NCI-H2196 treated with DMSO at 0.1 percent for 48 hours (cell line): ENCODE measurements at regions not wholly inside any gene's neighbourhood (a gene's known extent, or its start where the extent isn't known, plus 50 kb on each side); places are given as distances from the start of the nearest gene placed in this dataset.

Experiments used
- DNase-seq: peaks from one replicate; lab custom pipeline; 2025; ENCODE audit not compliant: unreplicated experiment; lab: John Stamatoyannopoulos, UW

DNA sequence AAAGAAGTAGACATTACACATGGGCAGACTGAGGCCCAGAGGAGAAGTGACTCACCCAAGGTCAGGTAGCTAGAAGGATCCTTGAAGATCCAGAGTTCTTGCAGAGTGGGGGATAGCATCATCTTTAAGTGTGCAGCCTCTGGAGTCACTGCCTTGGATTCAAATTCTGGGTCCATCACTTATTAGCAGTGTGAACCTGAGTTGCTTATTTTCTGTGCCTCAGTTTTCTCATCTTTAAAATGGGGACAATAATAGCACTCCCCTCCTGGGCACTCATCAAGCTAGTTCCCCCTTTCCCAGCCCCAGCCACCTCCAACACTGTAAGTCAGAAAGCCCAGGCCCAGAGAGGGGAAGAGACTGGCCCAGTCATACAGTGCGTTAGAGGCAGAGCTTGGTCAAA lies 141.8 kb upstream of the PJA1 start:
- DNase-seq, result no peak

- no peak for DNase-seq
These were observed 140.8 kb upstream of the PJA1 start for GRCh38 chrX:69306063-69306404.

GRCh38 chrX:69305333-69306062 lies 140.2 kb upstream of the PJA1 start:
- DNase-seq, result no peak

GRCh38 chrX:69303231-69303630 lies 138.0 kb upstream of the PJA1 start:
- no peak for DNase-seq

DNA sequence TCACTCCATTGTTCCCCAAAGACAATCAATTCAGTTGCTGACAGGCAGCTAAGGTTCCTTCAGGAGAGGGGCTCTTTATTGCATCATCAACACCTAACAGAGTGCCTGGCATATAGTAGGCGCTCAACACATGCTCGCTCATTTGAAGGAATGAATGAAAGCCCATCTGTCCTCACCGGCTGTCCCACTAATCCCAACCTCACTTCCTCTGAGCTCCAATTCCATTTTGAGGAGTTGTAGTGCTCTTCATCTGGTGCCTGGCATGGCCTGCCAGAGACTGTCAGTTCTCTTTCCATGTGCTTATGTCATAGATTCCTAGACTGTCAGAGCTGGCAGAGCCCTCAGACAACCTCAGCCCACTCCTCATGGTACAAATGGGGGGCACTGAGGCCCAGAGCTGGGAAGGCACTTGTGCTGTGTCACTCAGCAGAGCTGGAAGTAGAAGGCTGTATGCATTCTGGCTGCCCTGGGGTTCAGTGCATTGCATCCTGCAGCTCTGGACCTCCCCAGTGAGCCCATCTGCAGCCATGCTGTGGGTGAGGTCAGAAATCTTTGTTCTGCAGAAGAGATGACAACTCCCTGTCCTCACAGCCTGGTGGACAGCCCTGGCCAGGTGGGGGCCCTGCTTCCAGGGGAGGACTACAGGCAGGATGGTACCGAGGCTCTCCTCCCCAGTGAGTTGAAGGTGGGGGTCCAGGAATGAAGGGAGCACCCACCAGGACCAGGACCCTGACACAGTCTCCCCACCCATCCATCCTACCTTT lies 134.9 kb upstream of the PJA1 start:
- no peak for DNase-seq

DNA sequence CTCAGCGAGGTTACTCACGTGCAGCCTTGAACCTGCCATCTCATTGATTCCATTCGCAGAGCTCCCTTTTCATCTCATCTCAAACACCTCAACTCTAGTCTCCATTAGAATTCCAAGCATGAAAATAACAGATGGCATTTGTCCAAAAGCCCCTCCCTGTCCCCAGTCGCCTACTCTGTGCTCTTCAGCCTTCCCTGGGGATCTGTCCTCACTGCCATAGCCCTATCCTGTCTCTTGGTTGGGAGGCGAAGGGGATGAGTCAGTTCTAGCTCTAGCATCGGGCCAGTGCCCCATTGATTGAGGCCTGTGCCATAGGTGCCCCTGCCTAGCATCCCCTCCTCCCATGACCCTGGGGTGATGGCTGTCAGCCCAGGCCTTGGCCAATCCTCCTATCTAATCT lies 134.0 kb upstream of the PJA1 start:
- no peak for DNase-seq

GRCh38 chrX:69298466-69299140 lies 133.3 kb upstream of the PJA1 start:
- DNase-seq, result no peak

DNA sequence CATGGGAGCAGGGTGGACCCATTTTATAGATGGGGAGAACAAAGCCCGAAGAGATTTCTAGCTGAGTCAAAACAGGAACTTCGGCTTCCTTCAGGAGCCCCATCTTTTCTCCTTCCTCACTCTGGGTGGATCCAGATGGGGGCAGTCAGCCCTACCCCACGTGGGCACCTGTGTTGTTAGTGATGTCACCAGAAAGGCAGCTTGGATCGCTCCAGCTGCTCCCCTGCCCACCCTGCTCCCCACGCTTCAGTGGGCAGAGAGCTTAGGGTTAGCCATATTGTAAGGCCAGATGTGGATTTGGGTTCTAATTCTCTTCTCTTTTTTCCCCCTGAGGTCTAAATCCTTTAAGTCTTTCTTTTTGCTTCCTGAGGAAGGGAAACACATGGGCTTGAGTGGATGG lies 132.3 kb upstream of the PJA1 start:
- DNase-seq, result no peak

GRCh38 chrX:69293776-69294601 lies 128.7 kb upstream of the PJA1 start:
- no peak for DNase-seq

DNA sequence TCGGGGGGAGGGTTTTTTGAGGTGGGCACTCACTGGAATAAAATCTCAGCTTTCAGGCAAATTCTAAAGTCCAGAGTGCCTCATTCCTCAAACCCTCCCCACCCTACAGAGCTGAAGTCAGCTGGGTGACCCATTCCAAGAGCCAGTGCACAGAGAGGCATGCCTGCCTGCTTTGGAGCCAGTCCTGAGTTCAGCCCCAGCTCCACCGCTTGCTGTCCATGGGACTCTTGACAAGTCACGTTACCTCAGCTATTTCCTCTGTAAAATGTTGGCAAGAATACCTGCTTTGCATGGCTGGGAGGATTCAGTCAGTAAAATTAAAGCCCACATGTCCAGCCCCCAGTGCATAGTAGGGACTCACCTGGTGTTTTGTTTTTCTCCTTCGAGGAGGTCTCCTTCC lies 125.9 kb upstream of the PJA1 start:
- no peak for DNase-seq

DNA sequence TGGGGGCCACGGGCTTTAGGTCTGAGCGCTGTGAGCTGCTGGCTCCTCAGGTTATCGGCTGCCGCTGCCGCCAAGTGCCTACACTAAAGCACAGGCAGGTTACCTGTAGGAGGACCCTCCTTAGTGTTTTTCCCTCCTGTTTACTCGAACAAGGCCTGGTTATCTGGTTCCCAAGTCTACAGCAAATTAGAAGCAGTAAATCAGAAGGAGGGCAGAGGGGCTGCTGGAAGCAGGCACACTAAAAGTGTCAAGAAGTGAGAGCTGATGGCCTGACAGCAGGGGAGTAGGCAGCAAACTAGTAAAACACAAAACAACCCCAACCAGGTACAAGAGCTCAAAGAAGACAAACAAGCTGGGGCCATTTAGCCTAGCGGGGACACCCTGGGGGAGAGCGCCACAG lies 125.0 kb upstream of the PJA1 start:
- no peak for DNase-seq

- no peak for DNase-seq
These were observed 124.5 kb upstream of the PJA1 start for GRCh38 chrX:69289793-69290123.

DNA sequence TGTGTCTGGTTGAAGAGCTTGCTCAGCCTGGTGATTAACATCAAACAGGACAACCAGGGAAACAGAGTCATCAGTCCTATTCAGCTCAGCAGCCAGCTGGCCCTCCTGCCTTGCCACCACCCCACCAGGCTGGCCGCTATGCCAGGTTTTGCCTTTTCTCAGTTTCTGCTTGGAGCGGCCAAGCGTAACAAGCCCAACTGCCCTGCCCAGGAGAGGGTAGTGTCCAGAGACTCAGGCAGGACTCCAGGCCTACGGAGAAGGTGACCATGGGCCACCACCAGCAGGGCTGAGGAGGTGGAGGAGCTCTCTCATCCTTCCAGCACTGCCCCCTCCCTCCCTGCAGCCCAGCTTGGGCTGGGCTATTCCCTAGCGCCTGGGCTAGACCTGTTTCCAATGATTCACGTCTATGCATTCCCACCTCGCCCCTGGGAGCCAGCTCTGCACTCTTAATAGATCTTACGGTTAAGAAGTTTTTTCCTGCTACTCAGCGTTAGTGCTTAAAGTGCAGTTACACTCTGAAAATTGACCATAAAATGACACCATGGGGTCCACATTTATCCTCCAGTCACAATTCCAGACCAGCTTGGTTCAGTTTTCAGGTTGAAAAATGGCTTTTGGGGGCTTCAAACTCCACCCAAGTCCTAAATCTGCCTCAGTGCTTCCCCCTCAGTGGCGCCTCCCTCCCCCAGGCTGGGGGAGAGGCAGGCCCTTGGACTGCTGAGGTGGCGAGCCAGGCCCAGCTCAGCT lies 124.0 kb upstream of the PJA1 start:
- no peak for DNase-seq

DNA sequence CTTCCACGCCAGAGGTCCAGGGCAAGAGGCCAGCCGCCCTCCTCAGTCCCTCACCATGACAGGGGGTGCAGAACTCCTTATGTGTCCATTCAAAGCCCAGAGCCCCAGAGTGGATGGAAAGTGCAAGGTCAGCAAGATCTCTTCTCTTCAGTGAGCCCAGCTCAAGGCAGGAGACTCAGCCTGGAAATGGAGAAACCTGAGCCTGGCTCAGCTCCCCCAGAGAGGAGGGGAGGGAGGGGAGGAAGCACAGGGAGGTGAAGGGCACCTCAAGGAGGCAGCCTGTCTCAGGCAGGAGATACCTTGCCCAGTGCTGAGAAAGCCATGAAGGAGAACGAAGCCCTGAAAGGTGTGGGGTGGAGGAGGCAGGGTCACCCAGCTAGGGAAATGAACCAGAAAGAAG lies 121.8 kb upstream of the PJA1 start:
- DNase-seq, result no peak

GRCh38 chrX:69286565-69286906 lies 121.3 kb upstream of the PJA1 start:
- DNase-seq, result no peak

DNA sequence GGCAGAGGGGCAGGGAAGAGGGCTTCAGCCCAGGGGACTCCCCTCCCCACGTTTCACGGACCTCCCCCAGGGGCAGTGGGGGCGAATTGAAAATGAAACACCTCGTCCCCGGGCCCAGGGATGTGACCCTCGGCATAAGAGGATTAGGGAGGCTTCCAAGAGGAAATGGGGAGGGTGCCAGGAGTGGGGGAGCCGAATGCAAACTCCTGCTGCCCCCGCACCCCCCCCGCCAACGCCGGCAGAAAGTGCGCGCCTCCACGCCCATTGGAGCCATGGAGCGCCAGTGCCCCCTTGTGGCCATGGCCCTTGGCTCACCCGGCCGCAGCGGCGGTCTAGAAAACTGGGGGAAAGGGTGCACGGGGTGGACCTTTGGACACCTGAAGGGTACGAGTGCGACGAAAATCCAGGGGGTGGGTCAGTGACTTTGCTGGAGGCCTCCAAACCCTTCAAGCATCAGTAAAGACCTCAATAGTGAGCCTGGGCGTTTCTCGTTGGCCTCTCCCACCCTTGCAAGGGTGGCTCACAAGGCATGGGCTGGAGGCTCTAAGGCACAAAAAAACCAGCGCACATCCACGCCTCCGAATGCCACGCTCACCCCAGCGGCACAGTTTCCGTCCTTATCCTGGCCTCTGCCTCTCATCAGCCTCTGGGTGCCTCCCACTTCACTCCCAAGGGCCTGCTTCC lies 120.8 kb upstream of the PJA1 start:
- DNase-seq, result no peak

- DNase-seq, result no peak
These were observed 120.2 kb upstream of the PJA1 start for GRCh38 chrX:69285401-69285877.

- DNase-seq, result no peak
These were observed 119.2 kb upstream of the PJA1 start for GRCh38 chrX:69284491-69284890.

GRCh38 chrX:69282893-69283690 lies 117.8 kb upstream of the PJA1 start:
- no peak for DNase-seq
